ENCODE measurements at regions not wholly inside any gene's neighbourhood (a gene's known extent, or its start where the extent isn't known, plus 50 kb on each side); places are given as distances from the start of the nearest gene placed in this dataset.

DNA sequence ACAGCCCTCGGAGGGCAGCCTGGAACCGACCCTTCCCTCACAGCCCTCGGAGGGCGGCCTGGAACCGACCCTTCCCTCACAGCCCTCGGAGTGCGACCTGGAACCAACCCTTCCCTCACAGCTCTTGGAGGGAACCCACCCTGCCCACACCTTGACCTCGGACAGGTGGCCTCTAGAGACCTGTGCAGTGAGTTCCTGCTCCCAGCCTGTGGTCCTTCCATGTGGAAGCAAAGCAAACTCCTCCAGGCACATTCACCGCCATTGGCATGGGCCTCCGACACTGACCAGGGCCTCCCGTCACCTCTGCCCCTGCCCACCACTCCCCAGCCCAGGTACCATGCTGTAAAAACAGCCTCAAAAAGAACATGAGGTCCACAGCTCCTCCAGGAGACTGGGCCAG is 272.1 kb downstream of the BRD1 start:
- TF ChIP-seq, protein P1, sequence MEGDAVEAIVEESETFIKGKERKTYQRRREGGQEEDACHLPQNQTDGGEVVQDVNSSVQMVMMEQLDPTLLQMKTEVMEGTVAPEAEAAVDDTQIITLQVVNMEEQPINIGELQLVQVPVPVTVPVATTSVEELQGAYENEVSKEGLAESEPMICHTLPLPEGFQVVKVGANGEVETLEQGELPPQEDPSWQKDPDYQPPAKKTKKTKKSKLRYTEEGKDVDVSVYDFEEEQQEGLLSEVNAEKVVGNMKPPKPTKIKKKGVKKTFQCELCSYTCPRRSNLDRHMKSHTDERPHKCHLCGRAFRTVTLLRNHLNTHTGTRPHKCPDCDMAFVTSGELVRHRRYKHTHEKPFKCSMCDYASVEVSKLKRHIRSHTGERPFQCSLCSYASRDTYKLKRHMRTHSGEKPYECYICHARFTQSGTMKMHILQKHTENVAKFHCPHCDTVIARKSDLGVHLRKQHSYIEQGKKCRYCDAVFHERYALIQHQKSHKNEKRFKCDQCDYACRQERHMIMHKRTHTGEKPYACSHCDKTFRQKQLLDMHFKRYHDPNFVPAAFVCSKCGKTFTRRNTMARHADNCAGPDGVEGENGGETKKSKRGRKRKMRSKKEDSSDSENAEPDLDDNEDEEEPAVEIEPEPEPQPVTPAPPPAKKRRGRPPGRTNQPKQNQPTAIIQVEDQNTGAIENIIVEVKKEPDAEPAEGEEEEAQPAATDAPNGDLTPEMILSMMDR (IDR thresholded peaks at IDR 0.05): no peak
- TF ChIP-seq POLR2A (IDR thresholded peaks at IDR 0.05) (no peak), EP300 (IDR thresholded peaks at IDR 0.05) (no peak)

Measured in tibial nerve (tissue), 4 donors.